GM23338 (cell line): ENCODE measurements at regions not wholly inside any gene's neighbourhood (a gene's known extent, or its start where the extent isn't known, plus 50 kb on each side); places are given as distances from the start of the nearest gene placed in this dataset.

ENCODE experiments used
- ATAC-seq: fragments of 200-7000 bp; cut with Tn5 transposase; 3 replicates; pipeline ENCODE4 v1.9.1; 2020
- DNase-seq: peaks from one replicate; pipeline ENCODE4 v3.0.0-alpha.2; 2015; ENCODE audit warnings: low spot score
- H2AFZ ChIP-seq: fragments of 200-600 bp; sonication (generic); 2 replicates; pipeline ENCODE4 v1.8.0; 2016; ENCODE audit warnings: antibody characterized with exemption, mild to moderate bottlenecking, moderate library complexity
- H3F3A ChIP-seq: fragments of 200-600 bp; sonication (generic); replicated peaks from 2 replicates; pipeline ENCODE4 v1.8.0; 2017; ENCODE audit warnings: antibody characterized with exemption, mixed run types, low read depth
- H3K27ac ChIP-seq: fragments of 200-600 bp; sonication (generic); 2 replicates; pipeline ENCODE4 v1.6.1; 2016; ENCODE audit warnings: low read depth
- H3K27me3 ChIP-seq: fragments of 200-600 bp; sonication (generic); 2 replicates; pipeline ENCODE4 v1.8.0; 2016; ENCODE audit warnings: mild to moderate bottlenecking, mixed run types, moderate library complexity; ENCODE audit not compliant: insufficient read depth
- H3K36me3 ChIP-seq: fragments of 200-600 bp; sonication (generic); 2 replicates; pipeline ENCODE4 v1.8.0; 2016; ENCODE audit warnings: mild to moderate bottlenecking; ENCODE audit not compliant: insufficient read depth
- H3K4me1 ChIP-seq: fragments of 200-600 bp; sonication (generic); 2 replicates; pipeline ENCODE4 v1.8.0; 2016; ENCODE audit warnings: mild to moderate bottlenecking, moderate library complexity; ENCODE audit not compliant: insufficient read depth
- H3K4me2 ChIP-seq: fragments of 200-600 bp; sonication (generic); 2 replicates; pipeline ENCODE4 v1.7.1; 2017; ENCODE audit warnings: mixed run types
- H3K4me3 ChIP-seq: fragments of 200-600 bp; sonication (generic); 2 replicates; pipeline ENCODE4 v1.6.1; 2016; ENCODE audit warnings: mixed run types
- H3K79me2 ChIP-seq: fragments of 200-600 bp; sonication (generic); replicated peaks from 2 replicates; pipeline ENCODE4 v1.8.0; 2017; ENCODE audit warnings: mild to moderate bottlenecking; ENCODE audit not compliant: insufficient read depth
- H3K9me2 ChIP-seq: fragments of 200-600 bp; sonication (generic); 2 replicates; pipeline ENCODE4 v1.8.0; 2017; ENCODE audit not compliant: insufficient read depth
- H4K20me1 ChIP-seq: fragments of 200-600 bp; sonication (generic); replicated peaks from 2 replicates; pipeline ENCODE4 v1.8.0; 2017; ENCODE audit warnings: mild to moderate bottlenecking; ENCODE audit not compliant: insufficient read depth
- H3K27ac Mint-ChIP-seq: 2 replicates; pipeline ENCODE4 v1.8.0; 2020; ENCODE audit warnings: inconsistent platforms, mild to moderate bottlenecking, moderate library complexity, mixed read lengths
- H3K27me3 Mint-ChIP-seq: 3 replicates; pipeline ENCODE4 v1.8.0; 2022; ENCODE audit warnings: low read depth, mild to moderate bottlenecking, moderate library complexity, mixed read lengths, inconsistent platforms; ENCODE audit not compliant: insufficient read depth, poor library complexity
- H3K36me3 Mint-ChIP-seq: 3 replicates; pipeline ENCODE4 v1.8.0; 2021; ENCODE audit warnings: low read depth, mild to moderate bottlenecking, inconsistent platforms, moderate library complexity, mixed read lengths
- H3K4me1 Mint-ChIP-seq: 3 replicates; pipeline ENCODE4 v1.8.0; 2020; ENCODE audit warnings: mild to moderate bottlenecking, inconsistent platforms, mixed read lengths
- H3K4me3 Mint-ChIP-seq: 3 replicates; pipeline ENCODE4 v1.8.0; 2021; ENCODE audit warnings: moderate library complexity, mild to moderate bottlenecking, inconsistent platforms, mixed read lengths
- H3K9me3 Mint-ChIP-seq: 3 replicates; pipeline ENCODE4 v1.8.0; 2020; ENCODE audit warnings: moderate library complexity, mild to moderate bottlenecking, inconsistent platforms, mixed read lengths
- ETS1 ChIP-seq: IDR thresholded peaks from 2 replicates; pipeline ENCODE4 v1.6.1; 2016; ENCODE audit warnings: antibody characterized with exemption
- EZH2 ChIP-seq: fragments of 200-600 bp; sonication (generic); IDR thresholded peaks from one replicate; pipeline ENCODE4 v1.8.0; 2017; ENCODE audit warnings: antibody characterized with exemption, mild to moderate bottlenecking, low read depth; ENCODE audit not compliant: unreplicated experiment
- JUNB ChIP-seq: IDR thresholded peaks from one replicate; pipeline ENCODE4 v1.6.1; 2016; ENCODE audit warnings: antibody characterized with exemption; ENCODE audit not compliant: unreplicated experiment
- NANOG ChIP-seq: IDR thresholded peaks from 2 replicates; pipeline ENCODE4 v1.6.1; 2016; ENCODE audit warnings: antibody characterized with exemption, borderline replicate concordance
- ZNF114 ChIP-seq: fragments of 250-450 bp; sonication (Bioruptor Pico); IDR thresholded peaks from 2 replicates; pipeline ENCODE4 v1.5.0; 2020; ENCODE audit warnings: mild to moderate bottlenecking, moderate library complexity
- ZNF331 ChIP-seq: fragments of 250-450 bp; sonication (Bioruptor Pico); IDR thresholded peaks from 2 replicates; pipeline ENCODE4 v1.5.0; 2020; ENCODE audit warnings: low read depth, mild to moderate bottlenecking, moderate library complexity
- ZNF462 ChIP-seq: fragments of 250-450 bp; sonication (Bioruptor Pico); IDR thresholded peaks from 2 replicates; pipeline ENCODE4 v1.5.0; 2020; ENCODE audit warnings: mild to moderate bottlenecking, moderate library complexity

- peaks cover 10% of the 10 kb centered on the region for H3K4me1 Mint-ChIP-seq
These were observed 308.2 kb upstream of the PRR16 start for GRCh38 chr5:120155873-120156272.

More at GRCh38 chr5:120155873-120156272, 308.2 kb upstream of the PRR16 start:
- Mint-ChIP-seq H3K27ac (no peak overlapping the region), H3K27me3 (no peaks in the 10 kb centered on the region), H3K4me3 (no peak overlapping the region), H3K9me3 (no peaks in the 10 kb centered on the region), H3K36me3 (no peaks in the 10 kb centered on the region)
- H2AFZ ChIP-seq = no peak overlapping the region
- TF ChIP-seq ZNF114 (no peak), EZH2 (no peak), ETS1 (no peak), JUNB (no peak), ZNF331 (CRISPR knock-in tag) (no peak), ZNF462 (CRISPR knock-in tag) (no peak), NANOG (no peak)
- no peaks in the 10 kb centered on the region for H3K36me3 ChIP-seq
- no peaks in the 10 kb centered on the region for H3K27me3 ChIP-seq
- no peak overlapping the region for H3K4me2 ChIP-seq
- H4K20me1 ChIP-seq = no peaks in the 10 kb centered on the region
- H3F3A ChIP-seq = no peaks in the 10 kb centered on the region
- DNase-seq (no peak), ATAC-seq (no peak)
- no peaks in the 10 kb centered on the region for H3K4me1 ChIP-seq
- no peak overlapping the region for H3K4me3 ChIP-seq
- H3K9me2 ChIP-seq = no peaks in the 10 kb centered on the region
- H3K27ac ChIP-seq = no peak overlapping the region
- H3K79me2 ChIP-seq = no peaks in the 10 kb centered on the region
